GM19395 (cell line): ENCODE measurements at regions not wholly inside any gene's neighbourhood (a gene's known extent, or its start where the extent isn't known, plus 50 kb on each side); places are given as distances from the start of the nearest gene placed in this dataset.
"Not testable (repeated sequence)": the region's sequence is repeated elsewhere in the genome, so short reads cannot be mapped to it uniquely, and the experiment has no call there.

Source experiments
- ATAC-seq: cut with Tn5 transposase; IDR thresholded peaks from one replicate; pipeline ENCODE4 v1.9.1; 2021; ENCODE audit warnings: mild to moderate bottlenecking, moderate library complexity; ENCODE audit not compliant: unreplicated experiment

GRCh38 chr10:37067576-37067975, 57.8 kb upstream of the ANKRD30A start:
- ATAC-seq, result no peak

- ATAC-seq, result not testable (repeated sequence)
Observed at GRCh38 chr10:37062296-37062695, 63.1 kb upstream of the ANKRD30A start.

GRCh38 chr10:37057261-37057660, 68.1 kb upstream of the ANKRD30A start:
- ATAC-seq, result no peak

GRCh38 chr10:37053476-37053875, 71.9 kb upstream of the ANKRD30A start:
- no peak for ATAC-seq

GRCh38 chr10:37049982-37050381, 75.4 kb upstream of the ANKRD30A start:
- not testable (repeated sequence) for ATAC-seq

GRCh38 chr10:37044319-37044718, 81.1 kb upstream of the ANKRD30A start:
- not testable (repeated sequence) for ATAC-seq

- ATAC-seq, result no peak
Observed at GRCh38 chr10:37035853-37036252, 89.5 kb upstream of the ANKRD30A start.

GRCh38 chr10:37015498-37015897, 109.9 kb upstream of the ANKRD30A start:
- ATAC-seq, result no peak

GRCh38 chr10:37010741-37011140, 114.7 kb upstream of the ANKRD30A start:
- no peak for ATAC-seq

GRCh38 chr10:37008276-37008675, 117.1 kb upstream of the ANKRD30A start:
- not testable (repeated sequence) for ATAC-seq

- ATAC-seq, result no peak
Observed at GRCh38 chr10:37003126-37003525, 122.3 kb upstream of the ANKRD30A start.

- ATAC-seq, result not testable (repeated sequence)
Observed at GRCh38 chr10:36995806-36996205, 129.6 kb upstream of the ANKRD30A start.

GRCh38 chr10:36994886-36995285, 130.5 kb upstream of the ANKRD30A start:
- no peak for ATAC-seq

- no peak for ATAC-seq
Observed at GRCh38 chr10:36989233-36989632, 136.2 kb upstream of the ANKRD30A start.

GRCh38 chr10:36946598-36946997, 178.8 kb upstream of the ANKRD30A start:
- no peak for ATAC-seq

- no peak for ATAC-seq
Observed at GRCh38 chr10:36943544-36943943, 181.9 kb upstream of the ANKRD30A start.

- ATAC-seq, result no peak
Observed at GRCh38 chr10:36942616-36943015, 182.8 kb upstream of the ANKRD30A start.

- ATAC-seq, result no peak
Observed at GRCh38 chr10:36903040-36903439, 222.4 kb upstream of the ANKRD30A start.

GRCh38 chr10:36899652-36900051, 225.7 kb upstream of the ANKRD30A start:
- ATAC-seq, result no peak

GRCh38 chr10:36888925-36889573, 236.3 kb upstream of the ANKRD30A start:
- ATAC-seq, result peak; percentile 88

- no peak for ATAC-seq
Observed at GRCh38 chr10:36886303-36886891, 239.0 kb upstream of the ANKRD30A start.

- ATAC-seq, result no peak
Observed at GRCh38 chr10:36885746-36886145, 239.7 kb upstream of the ANKRD30A start.

GRCh38 chr10:36882781-36883180, 242.6 kb upstream of the ANKRD30A start:
- no peak for ATAC-seq
